Astrocyte of the spinal cord (primary cell): ENCODE measurements at regions not wholly inside any gene's neighbourhood (a gene's known extent, or its start where the extent isn't known, plus 50 kb on each side); places are given as distances from the start of the nearest gene placed in this dataset.
"Not testable (repeated sequence)": the region's sequence is repeated elsewhere in the genome, so short reads cannot be mapped to it uniquely, and the experiment has no call there.

Experiments used
- DNase-seq: peaks from one replicate; pipeline ENCODE4 v3.0.0; 2011; ENCODE audit warnings: low read depth, low spot score
- H3K4me3 ChIP-seq: 2 replicates; pipeline ENCODE4 v1.5.1; 2011; ENCODE audit warnings: low read depth, mild to moderate bottlenecking, low read length, moderate library complexity
- in situ Hi-C: cut with HindIII; loops from 2 replicates; pipeline ENCODE4 v1.10.0; 2017; ENCODE audit warnings: low sequenced_read_pairs
- TF ChIP-seq, protein P1 (sequence below): IDR thresholded peaks from 2 replicates; pipeline ENCODE4 v1.5.1; 2012; ENCODE audit warnings: low read depth, mild to moderate bottlenecking, low read length, inconsistent platforms

DNA sequence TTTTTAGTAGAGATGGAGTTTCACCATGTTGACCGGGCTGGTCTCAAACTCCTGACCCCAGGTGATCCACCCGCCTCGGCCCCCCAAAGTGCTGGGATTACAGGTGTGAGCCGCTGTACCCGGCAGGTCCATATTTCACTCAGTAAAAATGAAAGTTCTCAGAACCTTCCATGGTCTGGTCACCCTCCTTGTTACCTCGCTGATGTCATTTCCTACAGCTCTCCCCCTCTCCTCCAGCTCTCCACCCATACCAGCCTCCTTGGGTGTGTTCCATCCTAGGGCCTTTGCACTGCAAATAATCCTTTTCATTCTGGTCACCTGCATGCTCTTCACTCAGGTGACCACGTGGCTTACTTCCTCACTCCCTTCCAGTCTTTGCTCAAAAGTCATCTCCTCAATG is 78.2 kb upstream of the TNFSF11 start:
- TF ChIP-seq, protein P1, sequence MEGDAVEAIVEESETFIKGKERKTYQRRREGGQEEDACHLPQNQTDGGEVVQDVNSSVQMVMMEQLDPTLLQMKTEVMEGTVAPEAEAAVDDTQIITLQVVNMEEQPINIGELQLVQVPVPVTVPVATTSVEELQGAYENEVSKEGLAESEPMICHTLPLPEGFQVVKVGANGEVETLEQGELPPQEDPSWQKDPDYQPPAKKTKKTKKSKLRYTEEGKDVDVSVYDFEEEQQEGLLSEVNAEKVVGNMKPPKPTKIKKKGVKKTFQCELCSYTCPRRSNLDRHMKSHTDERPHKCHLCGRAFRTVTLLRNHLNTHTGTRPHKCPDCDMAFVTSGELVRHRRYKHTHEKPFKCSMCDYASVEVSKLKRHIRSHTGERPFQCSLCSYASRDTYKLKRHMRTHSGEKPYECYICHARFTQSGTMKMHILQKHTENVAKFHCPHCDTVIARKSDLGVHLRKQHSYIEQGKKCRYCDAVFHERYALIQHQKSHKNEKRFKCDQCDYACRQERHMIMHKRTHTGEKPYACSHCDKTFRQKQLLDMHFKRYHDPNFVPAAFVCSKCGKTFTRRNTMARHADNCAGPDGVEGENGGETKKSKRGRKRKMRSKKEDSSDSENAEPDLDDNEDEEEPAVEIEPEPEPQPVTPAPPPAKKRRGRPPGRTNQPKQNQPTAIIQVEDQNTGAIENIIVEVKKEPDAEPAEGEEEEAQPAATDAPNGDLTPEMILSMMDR, result no peak
- no peak for DNase-seq
- no peak overlapping the region for H3K4me3 ChIP-seq
- in situ Hi-C loops, result no loop called here

DNA sequence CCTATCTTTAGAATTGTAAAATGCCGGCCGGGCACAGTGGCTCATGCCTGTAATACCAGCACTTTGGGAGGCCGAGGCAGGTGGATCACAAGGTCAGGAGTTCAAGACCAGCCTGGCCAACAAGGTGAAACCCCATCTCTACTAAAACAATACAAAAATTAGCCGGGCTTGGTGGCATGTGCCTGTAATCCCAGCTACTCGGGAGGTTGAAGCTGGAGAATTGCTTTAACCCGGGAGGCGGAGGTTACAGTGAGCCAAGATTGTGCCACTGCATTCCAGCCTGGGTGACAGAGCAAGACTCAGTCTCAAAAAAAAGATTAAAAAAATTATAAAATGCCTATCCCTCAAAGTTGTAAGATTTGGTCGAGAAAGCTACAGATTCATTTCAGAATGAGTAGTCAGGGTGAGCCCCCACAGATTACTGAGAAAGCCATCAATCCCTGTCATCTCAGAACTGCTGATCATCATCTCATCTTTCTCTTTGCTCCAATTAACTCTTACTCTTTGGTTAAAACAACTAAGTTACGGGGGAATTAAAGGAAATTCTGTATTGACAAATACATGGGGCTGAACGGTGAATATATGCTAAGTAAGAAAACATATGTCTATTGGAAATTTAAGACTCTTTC is 76.9 kb upstream of the TNFSF11 start:
- DNase-seq, in situ Hi-C loops, H3K4me3 ChIP-seq: not testable (repeated sequence)

DNA sequence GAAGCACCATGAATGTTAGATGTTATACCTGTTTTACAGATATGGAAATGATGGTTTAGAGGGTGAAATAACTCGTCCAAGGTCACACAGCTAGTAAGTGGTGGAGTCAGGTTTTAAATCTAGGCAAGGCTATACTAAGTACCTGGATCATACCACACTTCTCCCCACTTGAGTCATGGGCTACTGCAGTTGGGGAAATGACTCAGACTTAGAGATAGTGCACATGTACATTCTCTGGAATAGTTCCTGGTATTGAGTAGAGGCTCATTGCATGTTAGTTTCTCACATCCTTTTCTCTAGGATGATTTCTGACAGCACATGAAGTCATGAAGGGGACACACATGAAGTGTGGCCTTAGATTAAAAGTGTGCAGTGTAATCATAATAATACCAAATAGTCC is 76.2 kb upstream of the TNFSF11 start:
- TF ChIP-seq, protein P1, result no peak
- in situ Hi-C loops, result no loop called here
- peak; percentile 85 for DNase-seq
- H3K4me3 ChIP-seq, result no peak overlapping the region

DNA sequence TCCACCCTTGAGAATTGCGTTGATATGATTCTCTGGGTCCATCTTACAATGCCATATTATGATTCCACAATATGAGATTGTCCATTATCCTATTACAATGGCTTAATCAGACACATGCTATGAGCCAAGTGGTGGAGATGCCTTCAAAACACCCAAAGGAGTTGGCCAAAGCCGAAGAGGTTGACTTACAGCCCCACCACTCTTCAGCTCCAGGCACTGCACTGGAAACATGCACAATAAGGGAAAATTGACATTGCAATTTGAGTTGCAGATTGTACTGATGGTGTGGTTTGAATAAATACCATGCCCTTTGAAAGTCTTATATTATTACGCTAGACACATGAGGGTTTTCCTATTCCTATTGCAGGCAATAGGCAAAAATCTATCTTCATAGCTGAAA is 75.4 kb upstream of the TNFSF11 start:
- no peak overlapping the region for H3K4me3 ChIP-seq
- in situ Hi-C loops, result no loop called here
- TF ChIP-seq, protein P1, result peak; percentile 2
- no peak for DNase-seq
